ENCODE measurements at regions not wholly inside any gene's neighbourhood (a gene's known extent, or its start where the extent isn't known, plus 50 kb on each side); places are given as distances from the start of the nearest gene placed in this dataset.

DNA sequence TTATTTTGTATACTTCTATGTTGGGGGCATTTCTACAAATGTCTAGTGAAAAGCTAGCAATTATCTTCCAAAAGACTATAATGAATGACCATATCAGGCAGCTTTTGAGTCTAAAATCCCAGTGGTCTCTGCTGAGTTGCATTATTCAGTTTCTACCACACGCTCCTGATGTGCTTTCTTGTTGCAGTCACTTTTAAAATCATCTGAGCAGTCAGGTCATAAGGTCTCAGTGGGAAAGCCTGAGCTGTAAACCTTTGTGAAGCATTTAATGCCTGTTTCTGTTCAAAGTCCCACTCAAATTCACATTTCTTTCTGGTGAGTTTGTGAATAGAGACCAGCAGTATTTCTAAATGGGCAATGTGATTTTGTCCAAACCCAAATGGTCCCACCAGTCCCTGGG lies 1681.5 kb downstream of the HACE1 start:
- no peaks in the 10 kb centered on the region for H3K36me3 ChIP-seq (replicated peaks in 1 of 2; ENCODE audit: control insufficient read depth in 1 of 2, insufficient read depth in 2 of 2, low read length in 1 of 2)
- ChIA-PET CTCF (no interaction called here), POLR2A (no interaction called here)
- H3K27ac ChIP-seq (ENCODE audit: low read depth in 2 of 2, low read length in 1 of 2): no peak overlapping the region
- H4K20me1 ChIP-seq (ENCODE audit: insufficient read depth): no peaks in the 10 kb centered on the region
- TF ChIP-seq FOSL2 (IDR thresholded peaks at IDR 0.05; ENCODE audit: borderline replicate concordance, low read depth) (no peak), YY1 (IDR thresholded peaks at IDR 0.05; ENCODE audit: low read depth) (no peak), RAD21 (IDR thresholded peaks at IDR 0.05; ENCODE audit: low read length) (no peak)
- TF ChIP-seq, protein P1, sequence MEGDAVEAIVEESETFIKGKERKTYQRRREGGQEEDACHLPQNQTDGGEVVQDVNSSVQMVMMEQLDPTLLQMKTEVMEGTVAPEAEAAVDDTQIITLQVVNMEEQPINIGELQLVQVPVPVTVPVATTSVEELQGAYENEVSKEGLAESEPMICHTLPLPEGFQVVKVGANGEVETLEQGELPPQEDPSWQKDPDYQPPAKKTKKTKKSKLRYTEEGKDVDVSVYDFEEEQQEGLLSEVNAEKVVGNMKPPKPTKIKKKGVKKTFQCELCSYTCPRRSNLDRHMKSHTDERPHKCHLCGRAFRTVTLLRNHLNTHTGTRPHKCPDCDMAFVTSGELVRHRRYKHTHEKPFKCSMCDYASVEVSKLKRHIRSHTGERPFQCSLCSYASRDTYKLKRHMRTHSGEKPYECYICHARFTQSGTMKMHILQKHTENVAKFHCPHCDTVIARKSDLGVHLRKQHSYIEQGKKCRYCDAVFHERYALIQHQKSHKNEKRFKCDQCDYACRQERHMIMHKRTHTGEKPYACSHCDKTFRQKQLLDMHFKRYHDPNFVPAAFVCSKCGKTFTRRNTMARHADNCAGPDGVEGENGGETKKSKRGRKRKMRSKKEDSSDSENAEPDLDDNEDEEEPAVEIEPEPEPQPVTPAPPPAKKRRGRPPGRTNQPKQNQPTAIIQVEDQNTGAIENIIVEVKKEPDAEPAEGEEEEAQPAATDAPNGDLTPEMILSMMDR (IDR thresholded peaks at IDR 0.05): no peak
- TF ChIP-seq, protein P2, sequence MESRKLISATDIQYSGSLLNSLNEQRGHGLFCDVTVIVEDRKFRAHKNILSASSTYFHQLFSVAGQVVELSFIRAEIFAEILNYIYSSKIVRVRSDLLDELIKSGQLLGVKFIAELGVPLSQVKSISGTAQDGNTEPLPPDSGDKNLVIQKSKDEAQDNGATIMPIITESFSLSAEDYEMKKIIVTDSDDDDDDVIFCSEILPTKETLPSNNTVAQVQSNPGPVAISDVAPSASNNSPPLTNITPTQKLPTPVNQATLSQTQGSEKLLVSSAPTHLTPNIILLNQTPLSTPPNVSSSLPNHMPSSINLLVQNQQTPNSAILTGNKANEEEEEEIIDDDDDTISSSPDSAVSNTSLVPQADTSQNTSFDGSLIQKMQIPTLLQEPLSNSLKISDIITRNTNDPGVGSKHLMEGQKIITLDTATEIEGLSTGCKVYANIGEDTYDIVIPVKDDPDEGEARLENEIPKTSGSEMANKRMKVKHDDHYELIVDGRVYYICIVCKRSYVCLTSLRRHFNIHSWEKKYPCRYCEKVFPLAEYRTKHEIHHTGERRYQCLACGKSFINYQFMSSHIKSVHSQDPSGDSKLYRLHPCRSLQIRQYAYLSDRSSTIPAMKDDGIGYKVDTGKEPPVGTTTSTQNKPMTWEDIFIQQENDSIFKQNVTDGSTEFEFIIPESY (IDR thresholded peaks at IDR 0.05; ENCODE audit: borderline replicate concordance, low read depth): no peak
- H3K9ac ChIP-seq: no peak overlapping the region
- H3K4me1 ChIP-seq (ENCODE audit: control insufficient read depth in 1 of 2, insufficient read depth in 2 of 2, low read depth in 1 of 2, low read length in 1 of 2): no peaks in the 10 kb centered on the region
- H3K4me2 ChIP-seq: no peak overlapping the region
- no peak overlapping the region for H3K4me3 ChIP-seq (ENCODE audit: low read depth in 2 of 2, low read length in 1 of 2)
- no peaks in the 10 kb centered on the region for H3K9me2 ChIP-seq
- no peak overlapping the region for H2AFZ ChIP-seq (ENCODE audit: low read depth)
- H3F3A ChIP-seq (replicated peaks; ENCODE audit: insufficient read depth): no peaks in the 10 kb centered on the region
- DNase-seq: no peak
- no peaks in the 10 kb centered on the region for H3K79me2 ChIP-seq (ENCODE audit: insufficient read depth)
- no peaks in the 10 kb centered on the region for H3K27me3 ChIP-seq (ENCODE audit: insufficient read depth)
- no peaks in the 10 kb centered on the region for H3K9me3 ChIP-seq
- 27% methylated on average over 1 of the region's 1 CpG for WGBS (ENCODE audit: low lambda C conversion rate)

DNA sequence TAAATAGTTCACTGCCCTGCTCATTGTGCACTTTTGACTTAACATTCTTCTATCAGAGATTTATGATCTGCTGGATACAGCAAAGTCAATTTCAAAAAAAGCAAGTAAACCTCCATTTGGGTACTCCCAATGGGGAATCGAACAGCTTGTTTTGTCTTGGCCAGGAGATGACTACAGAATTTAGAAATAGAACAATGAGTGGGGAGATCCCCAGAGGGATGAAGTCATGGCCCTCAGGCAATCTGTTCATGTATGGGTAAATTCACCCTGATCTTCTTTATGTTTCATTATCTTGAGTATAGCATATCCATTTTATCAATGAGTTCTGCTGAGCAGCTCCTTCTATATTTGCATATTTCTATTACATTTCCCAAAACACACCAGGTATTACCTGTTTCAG lies 1681.9 kb downstream of the HACE1 start:
- POLR2A ChIA-PET: no interaction called here
- H3K9me2 ChIP-seq: no peaks in the 10 kb centered on the region
- H3K27me3 ChIP-seq (ENCODE audit: insufficient read depth): no peaks in the 10 kb centered on the region
- H3K4me2 ChIP-seq: no peak overlapping the region
- no peaks in the 10 kb centered on the region for H3K4me1 ChIP-seq (ENCODE audit: control insufficient read depth in 1 of 2, insufficient read depth in 2 of 2, low read depth in 1 of 2, low read length in 1 of 2)
- no peaks in the 10 kb centered on the region for H3F3A ChIP-seq (replicated peaks; ENCODE audit: insufficient read depth)
- DNase-seq: no peak
- H3K9me3 ChIP-seq: no peaks in the 10 kb centered on the region
- CTCF ChIA-PET: no interaction called here
- no peak overlapping the region for H3K4me3 ChIP-seq (ENCODE audit: low read depth in 2 of 2, low read length in 1 of 2)
- H3K9ac ChIP-seq: no peak overlapping the region
- H3K36me3 ChIP-seq (replicated peaks in 1 of 2; ENCODE audit: control insufficient read depth in 1 of 2, insufficient read depth in 2 of 2, low read length in 1 of 2): no peaks in the 10 kb centered on the region
- no peak for TF ChIP-seq MXI1 (IDR thresholded peaks at IDR 0.05; ENCODE audit: low read depth, low read length)
- TF ChIP-seq, protein P3, sequence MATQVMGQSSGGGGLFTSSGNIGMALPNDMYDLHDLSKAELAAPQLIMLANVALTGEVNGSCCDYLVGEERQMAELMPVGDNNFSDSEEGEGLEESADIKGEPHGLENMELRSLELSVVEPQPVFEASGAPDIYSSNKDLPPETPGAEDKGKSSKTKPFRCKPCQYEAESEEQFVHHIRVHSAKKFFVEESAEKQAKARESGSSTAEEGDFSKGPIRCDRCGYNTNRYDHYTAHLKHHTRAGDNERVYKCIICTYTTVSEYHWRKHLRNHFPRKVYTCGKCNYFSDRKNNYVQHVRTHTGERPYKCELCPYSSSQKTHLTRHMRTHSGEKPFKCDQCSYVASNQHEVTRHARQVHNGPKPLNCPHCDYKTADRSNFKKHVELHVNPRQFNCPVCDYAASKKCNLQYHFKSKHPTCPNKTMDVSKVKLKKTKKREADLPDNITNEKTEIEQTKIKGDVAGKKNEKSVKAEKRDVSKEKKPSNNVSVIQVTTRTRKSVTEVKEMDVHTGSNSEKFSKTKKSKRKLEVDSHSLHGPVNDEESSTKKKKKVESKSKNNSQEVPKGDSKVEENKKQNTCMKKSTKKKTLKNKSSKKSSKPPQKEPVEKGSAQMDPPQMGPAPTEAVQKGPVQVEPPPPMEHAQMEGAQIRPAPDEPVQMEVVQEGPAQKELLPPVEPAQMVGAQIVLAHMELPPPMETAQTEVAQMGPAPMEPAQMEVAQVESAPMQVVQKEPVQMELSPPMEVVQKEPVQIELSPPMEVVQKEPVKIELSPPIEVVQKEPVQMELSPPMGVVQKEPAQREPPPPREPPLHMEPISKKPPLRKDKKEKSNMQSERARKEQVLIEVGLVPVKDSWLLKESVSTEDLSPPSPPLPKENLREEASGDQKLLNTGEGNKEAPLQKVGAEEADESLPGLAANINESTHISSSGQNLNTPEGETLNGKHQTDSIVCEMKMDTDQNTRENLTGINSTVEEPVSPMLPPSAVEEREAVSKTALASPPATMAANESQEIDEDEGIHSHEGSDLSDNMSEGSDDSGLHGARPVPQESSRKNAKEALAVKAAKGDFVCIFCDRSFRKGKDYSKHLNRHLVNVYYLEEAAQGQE (IDR thresholded peaks at IDR 0.05; ENCODE audit: low read depth, low read length): no peak
- no peak for TF ChIP-seq POLR2AphosphoS5 (IDR thresholded peaks at IDR 0.05; ENCODE audit: low read depth, low read length)
- TF ChIP-seq, protein P4, sequence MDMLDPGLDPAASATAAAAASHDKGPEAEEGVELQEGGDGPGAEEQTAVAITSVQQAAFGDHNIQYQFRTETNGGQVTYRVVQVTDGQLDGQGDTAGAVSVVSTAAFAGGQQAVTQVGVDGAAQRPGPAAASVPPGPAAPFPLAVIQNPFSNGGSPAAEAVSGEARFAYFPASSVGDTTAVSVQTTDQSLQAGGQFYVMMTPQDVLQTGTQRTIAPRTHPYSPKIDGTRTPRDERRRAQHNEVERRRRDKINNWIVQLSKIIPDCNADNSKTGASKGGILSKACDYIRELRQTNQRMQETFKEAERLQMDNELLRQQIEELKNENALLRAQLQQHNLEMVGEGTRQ (IDR thresholded peaks at IDR 0.05; ENCODE audit: borderline replicate concordance, low read depth, low read length): no peak
- TF ChIP-seq NFIC (IDR thresholded peaks at IDR 0.05; ENCODE audit: borderline replicate concordance): no peak
- TF ChIP-seq TCF12 (IDR thresholded peaks at IDR 0.05): no peak
- H4K20me1 ChIP-seq (ENCODE audit: insufficient read depth): no peaks in the 10 kb centered on the region
- WGBS (ENCODE audit: low lambda C conversion rate): 58% methylated on average over 1 of the region's 1 CpG
- H3K79me2 ChIP-seq (ENCODE audit: insufficient read depth): no peaks in the 10 kb centered on the region
- H3K27ac ChIP-seq (ENCODE audit: low read depth in 2 of 2, low read length in 1 of 2): no peak overlapping the region
- H2AFZ ChIP-seq (ENCODE audit: low read depth): no peak overlapping the region
